CD4-positive, alpha-beta memory T cell (primary cell): ENCODE measurements at regions not wholly inside any gene's neighbourhood (a gene's known extent, or its start where the extent isn't known, plus 50 kb on each side); places are given as distances from the start of the nearest gene placed in this dataset.

Source experiments
- CTCF ChIA-PET: fragments of 350-600 bp; sonication (Branson Sonifier 250); formaldehyde crosslinking; loops from one replicate; lab custom pipeline; 2021; ENCODE audit warnings: inconsistent platforms; ENCODE audit not compliant: partially characterized antibody; lab: Charles Lee
- POLR2A ChIA-PET: fragments of 350-600 bp; sonication (Branson Sonifier 250); formaldehyde crosslinking; loops from one replicate; lab custom pipeline; 2021; ENCODE audit not compliant: partially characterized antibody; lab: Charles Lee
- DNase-seq, 5 donors: peaks; one replicate each; pipeline versions ENCODE4 v3.0.0 to v3.0.0-alpha.2; 2020 to 2022; ENCODE audit warnings: mixed read lengths in 1 of 5
- H3K27ac ChIP-seq: one replicate; pipeline ENCODE4 v1.7.0; 2013; ENCODE audit warnings: low read depth, low read length
- H3K27me3 ChIP-seq: 2 replicates; pipeline ENCODE4 v1.7.0; 2013; ENCODE audit warnings: mild to moderate bottlenecking, low read length, moderate library complexity; ENCODE audit not compliant: insufficient read depth
- H3K36me3 ChIP-seq: 2 replicates; pipeline ENCODE4 v1.7.0; 2013; ENCODE audit warnings: mild to moderate bottlenecking, low read length, moderate library complexity; ENCODE audit not compliant: insufficient read depth
- H3K4me1 ChIP-seq: 2 replicates; pipeline ENCODE4 v1.7.0; 2013; ENCODE audit warnings: mild to moderate bottlenecking, low read length, moderate library complexity; ENCODE audit not compliant: insufficient read depth
- H3K4me3 ChIP-seq, 2 donors: one replicate each; pipeline ENCODE4 v1.7.0; 2013; ENCODE audit warnings: low read length in 2 of 2, mild to moderate bottlenecking in 1 of 2
- H3K9me3 ChIP-seq, 2 donors: one replicate each; pipeline ENCODE4 v1.7.0; 2013; ENCODE audit warnings: low read length in 2 of 2, control low read depth in 1 of 2; ENCODE audit not compliant: control insufficient read depth in 1 of 2
- H3K27ac Mint-ChIP-seq, 7 donors: one replicate each; pipeline ENCODE4 v1.8.0; 2020 to 2021; ENCODE audit warnings: mixed read lengths in 7 of 7, mild to moderate bottlenecking in 6 of 7, inconsistent platforms in 3 of 7, moderate library complexity in 3 of 7
- H3K27me3 Mint-ChIP-seq, 2 donors: one replicate each; pipeline ENCODE4 v1.8.0; 2020 to 2021; ENCODE audit warnings: mixed read lengths in 2 of 2
- H3K36me3 Mint-ChIP-seq, 2 donors: one replicate each; pipeline ENCODE4 v1.8.0; 2020 to 2021; ENCODE audit warnings: mixed read lengths in 2 of 2, inconsistent platforms in 1 of 2, mild to moderate bottlenecking in 1 of 2
- H3K4me1 Mint-ChIP-seq, 4 donors: one replicate each; pipeline ENCODE4 v1.8.0; 2020 to 2021; ENCODE audit warnings: mixed read lengths in 4 of 4, mild to moderate bottlenecking in 1 of 4
- H3K4me3 Mint-ChIP-seq, 8 donors: one replicate each; pipeline ENCODE4 v1.8.0; 2020 to 2021; ENCODE audit warnings: mixed read lengths in 8 of 8, mild to moderate bottlenecking in 7 of 8, moderate library complexity in 6 of 8, inconsistent platforms in 3 of 8
- H3K9me3 Mint-ChIP-seq, 8 donors: one replicate each; pipeline ENCODE4 v1.8.0; 2020 to 2021; ENCODE audit warnings: mixed read lengths in 8 of 8, mild to moderate bottlenecking in 5 of 8, inconsistent platforms in 3 of 8, moderate library complexity in 1 of 8
- intact Hi-C: fragments of 100-400 bp; cut with micrococcal nuclease; formaldehyde crosslinking; loops from one replicate; pipeline ENCODE4 v1.15.1; 2023

GRCh38 chr6:153832543-153832942 is 206.5 kb upstream of the OPRM1 start:
- H3K4me1 Mint-ChIP-seq = no peaks in the 10 kb centered on the region
- Histone ChIP-seq H3K27ac (no peak overlapping the region), H3K27me3 (no peaks in the 10 kb centered on the region), H3K36me3 (no peaks in the 10 kb centered on the region), H3K4me1 (no peaks in the 10 kb centered on the region), H3K9me3 (no peaks in the 10 kb centered on the region), H3K4me3 (no peak overlapping the region)
- intact Hi-C loops = no loop called here
- peaks cover 0 to 2% (median 0%) of the 10 kb centered on the region in 8 donors for H3K9me3 Mint-ChIP-seq
- ChIA-PET CTCF (no interaction called here), POLR2A (no interaction called here)
- no peaks in the 10 kb centered on the region for H3K36me3 Mint-ChIP-seq
- no peak overlapping the region for H3K4me3 Mint-ChIP-seq
- H3K27me3 Mint-ChIP-seq = no peaks in the 10 kb centered on the region
- no peak overlapping the region for H3K27ac Mint-ChIP-seq
- no peak for DNase-seq

- Mint-ChIP-seq H3K27ac (no peak overlapping the region), H3K4me1 (no peaks in the 10 kb centered on the region)
Observed at GRCh38 chr6:153831350-153832078, 207.5 kb upstream of the OPRM1 start.

GRCh38 chr6:153817173-153817572 is 221.9 kb upstream of the OPRM1 start:
- Histone ChIP-seq H3K9me3 (no peaks in the 10 kb centered on the region), H3K27me3 (no peaks in the 10 kb centered on the region), H3K27ac (no peak overlapping the region), H3K36me3 (no peaks in the 10 kb centered on the region), H3K4me3 (no peak overlapping the region), H3K4me1 (no peaks in the 10 kb centered on the region)
- POLR2A ChIA-PET = no interaction called here
- no peak overlapping the region for H3K27ac Mint-ChIP-seq
- intact Hi-C loops = no loop called here
- H3K36me3 Mint-ChIP-seq = no peaks in the 10 kb centered on the region
- no peak overlapping the region for H3K4me3 Mint-ChIP-seq
- CTCF ChIA-PET = no interaction called here
- no peaks in the 10 kb centered on the region for H3K4me1 Mint-ChIP-seq
- H3K9me3 Mint-ChIP-seq = peaks cover 2 to 32% (median 13%) of the 10 kb centered on the region in 8 donors
- H3K27me3 Mint-ChIP-seq = peaks cover 0 to 1% of the 10 kb centered on the region in 2 donors
- no peak for DNase-seq

More at GRCh38 chr6:153831350-153832078, 207.5 kb upstream of the OPRM1 start:
- H3K27me3 Mint-ChIP-seq = no peaks in the 10 kb centered on the region
- Histone ChIP-seq H3K9me3 (no peaks in the 10 kb centered on the region), H3K4me1 (no peaks in the 10 kb centered on the region), H3K36me3 (no peaks in the 10 kb centered on the region), H3K27me3 (no peaks in the 10 kb centered on the region), H3K27ac (no peak overlapping the region), H3K4me3 (no peak overlapping the region)
- intact Hi-C loops = no loop called here
- ChIA-PET POLR2A (no interaction called here), CTCF (no interaction called here)
- DNase-seq = no peak
- H3K9me3 Mint-ChIP-seq = peaks cover 0 to 2% (median 0%) of the 10 kb centered on the region in 8 donors
- H3K36me3 Mint-ChIP-seq = no peaks in the 10 kb centered on the region
- H3K4me3 Mint-ChIP-seq = no peak overlapping the region

- peaks cover 2 to 39% (median 14%) of the 10 kb centered on the region in 8 donors for H3K9me3 Mint-ChIP-seq
- ChIA-PET POLR2A (no interaction called here), CTCF (no interaction called here)
- no peaks in the 10 kb centered on the region for H3K9me3 ChIP-seq
- no peaks in the 10 kb centered on the region for H3K4me1 ChIP-seq
- intact Hi-C loops = no loop called here
- H3K27ac ChIP-seq = no peak overlapping the region
- H3K4me3 Mint-ChIP-seq = no peak overlapping the region
- no peak overlapping the region for H3K27ac Mint-ChIP-seq
- H3K4me3 ChIP-seq = no peak overlapping the region
- H3K27me3 ChIP-seq = no peaks in the 10 kb centered on the region
- no peaks in the 10 kb centered on the region for H3K4me1 Mint-ChIP-seq
- DNase-seq = no peak
- H3K36me3 Mint-ChIP-seq = no peaks in the 10 kb centered on the region
- H3K36me3 ChIP-seq = no peaks in the 10 kb centered on the region
- peaks cover 0 to 1% of the 10 kb centered on the region in 2 donors for H3K27me3 Mint-ChIP-seq
Observed at GRCh38 chr6:153816366-153816765, 222.7 kb upstream of the OPRM1 start.

- H3K27me3 ChIP-seq = no peaks in the 10 kb centered on the region
- Mint-ChIP-seq H3K4me3 (no peak overlapping the region), H3K9me3 (peaks cover 2 to 39% (median 14%) of the 10 kb centered on the region in 8 donors), H3K27me3 (no peaks in the 10 kb centered on the region), H3K36me3 (no peaks in the 10 kb centered on the region), H3K27ac (no peak overlapping the region), H3K4me1 (no peaks in the 10 kb centered on the region)
- no peak for DNase-seq
- no peak overlapping the region for H3K27ac ChIP-seq
- H3K4me1 ChIP-seq = no peaks in the 10 kb centered on the region
- no peaks in the 10 kb centered on the region for H3K36me3 ChIP-seq
- POLR2A ChIA-PET = no interaction called here
- intact Hi-C loops = no loop called here
- CTCF ChIA-PET = no interaction called here
- no peaks in the 10 kb centered on the region for H3K9me3 ChIP-seq
- no peak overlapping the region for H3K4me3 ChIP-seq
Observed at GRCh38 chr6:153814136-153814535, 224.9 kb upstream of the OPRM1 start.

GRCh38 chr6:153804755-153805330 is 234.2 kb upstream of the OPRM1 start:
- Mint-ChIP-seq H3K4me3 (no peak overlapping the region), H3K36me3 (no peaks in the 10 kb centered on the region), H3K9me3 (peaks cover 0 to 3% (median 0%) of the 10 kb centered on the region in 8 donors), H3K4me1 (no peaks in the 10 kb centered on the region), H3K27ac (no peak overlapping the region), H3K27me3 (no peaks in the 10 kb centered on the region)
- ChIA-PET POLR2A (no interaction called here), CTCF (no interaction called here)
- intact Hi-C loops = no loop called here
- Histone ChIP-seq H3K9me3 (no peaks in the 10 kb centered on the region), H3K4me3 (no peak overlapping the region), H3K27ac (no peak overlapping the region), H3K4me1 (no peaks in the 10 kb centered on the region), H3K27me3 (no peaks in the 10 kb centered on the region), H3K36me3 (no peaks in the 10 kb centered on the region)
- DNase-seq = no peak

- H3K4me1 ChIP-seq = no peaks in the 10 kb centered on the region
- Mint-ChIP-seq H3K4me3 (no peak overlapping the region), H3K36me3 (no peaks in the 10 kb centered on the region), H3K27ac (no peak overlapping the region), H3K27me3 (no peaks in the 10 kb centered on the region), H3K9me3 (peaks cover 0 to 2% (median 0%) of the 10 kb centered on the region in 8 donors), H3K4me1 (no peaks in the 10 kb centered on the region)
- H3K27me3 ChIP-seq = no peaks in the 10 kb centered on the region
- CTCF ChIA-PET = no interaction called here
- no peaks in the 10 kb centered on the region for H3K36me3 ChIP-seq
- no peaks in the 10 kb centered on the region for H3K9me3 ChIP-seq
- POLR2A ChIA-PET = no interaction called here
- intact Hi-C loops = no loop called here
- H3K4me3 ChIP-seq = no peak overlapping the region
- no peak overlapping the region for H3K27ac ChIP-seq
- no peak for DNase-seq
Observed at GRCh38 chr6:153801917-153802316, 237.1 kb upstream of the OPRM1 start.
